Astrocyte (in vitro differentiated cells and primary cell): ENCODE measurements at regions not wholly inside any gene's neighbourhood (a gene's known extent, or its start where the extent isn't known, plus 50 kb on each side); places are given as distances from the start of the nearest gene placed in this dataset.

Source experiments
- EZH2 ChIP-seq: IDR thresholded peaks from 2 replicates; pipeline ENCODE4 v1.6.1; 2012; ENCODE audit warnings: mild to moderate bottlenecking, low read length, inconsistent platforms; ENCODE audit not compliant: insufficient read depth
- TF ChIP-seq, protein P1 (sequence below): IDR thresholded peaks from 2 replicates; pipeline ENCODE4 v1.5.1; 2011; ENCODE audit warnings: low read depth, mild to moderate bottlenecking, inconsistent platforms, low read length, moderate library complexity; ENCODE audit not compliant: insufficient read depth

- TF ChIP-seq EZH2 = no peak
- TF ChIP-seq, protein P1, sequence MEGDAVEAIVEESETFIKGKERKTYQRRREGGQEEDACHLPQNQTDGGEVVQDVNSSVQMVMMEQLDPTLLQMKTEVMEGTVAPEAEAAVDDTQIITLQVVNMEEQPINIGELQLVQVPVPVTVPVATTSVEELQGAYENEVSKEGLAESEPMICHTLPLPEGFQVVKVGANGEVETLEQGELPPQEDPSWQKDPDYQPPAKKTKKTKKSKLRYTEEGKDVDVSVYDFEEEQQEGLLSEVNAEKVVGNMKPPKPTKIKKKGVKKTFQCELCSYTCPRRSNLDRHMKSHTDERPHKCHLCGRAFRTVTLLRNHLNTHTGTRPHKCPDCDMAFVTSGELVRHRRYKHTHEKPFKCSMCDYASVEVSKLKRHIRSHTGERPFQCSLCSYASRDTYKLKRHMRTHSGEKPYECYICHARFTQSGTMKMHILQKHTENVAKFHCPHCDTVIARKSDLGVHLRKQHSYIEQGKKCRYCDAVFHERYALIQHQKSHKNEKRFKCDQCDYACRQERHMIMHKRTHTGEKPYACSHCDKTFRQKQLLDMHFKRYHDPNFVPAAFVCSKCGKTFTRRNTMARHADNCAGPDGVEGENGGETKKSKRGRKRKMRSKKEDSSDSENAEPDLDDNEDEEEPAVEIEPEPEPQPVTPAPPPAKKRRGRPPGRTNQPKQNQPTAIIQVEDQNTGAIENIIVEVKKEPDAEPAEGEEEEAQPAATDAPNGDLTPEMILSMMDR = no peak
Observed at GRCh38 chr17:33858682-33859081, 396.4 kb upstream of the CCL2 start.
